HEK293 (cell line): ENCODE measurements at regions not wholly inside any gene's neighbourhood (a gene's known extent, or its start where the extent isn't known, plus 50 kb on each side); places are given as distances from the start of the nearest gene placed in this dataset.

Source experiments
- CTCF ChIA-PET: fragments of 350-600 bp; formaldehyde crosslinking; extraction: SDS; loops from one replicate; lab custom pipeline; 2021; ENCODE audit warnings: antibody characterized with exemption; lab: Yijun Ruan, JAX
- POLR2A ChIA-PET: fragments of 300-600 bp; formaldehyde crosslinking; extraction: SDS; loops from one replicate; lab custom pipeline; 2020; ENCODE audit warnings: antibody characterized with exemption, inconsistent platforms; lab: Yijun Ruan, JAX
- H3K27ac ChIP-seq: fragments of 200-500 bp; sonication (Bioruptor generic); 2 replicates; pipeline ENCODE4 v1.5.1; 2014; ENCODE audit warnings: low read depth, low read length, control low read depth, inconsistent platforms; ENCODE audit errors: extremely low read depth
- H3K36me3 ChIP-seq, 2 experiments: fragments of 200-500 bp in 1 of 2; sonication (Bioruptor generic) in 1 of 2; 1 replicate in 1 of 2; 2 replicates in 1 of 2; pipeline ENCODE4 v1.5.1; 2014 to 2017; ENCODE audit warnings: inconsistent platforms in 2 of 2, low read length in 2 of 2; ENCODE audit not compliant: control insufficient read depth in 2 of 2, insufficient read depth in 1 of 2
- H3K4me1 ChIP-seq: fragments of 200-500 bp; sonication (Bioruptor generic); 2 replicates; pipeline ENCODE4 v1.5.1; 2014; ENCODE audit warnings: mild to moderate bottlenecking, low read length, inconsistent platforms; ENCODE audit not compliant: control insufficient read depth, insufficient read depth
- H3K4me3 ChIP-seq: 2 replicates; pipeline ENCODE4 v1.5.1; 2011; ENCODE audit warnings: low read depth, mild to moderate bottlenecking, control low read depth, low read length, moderate library complexity
- H3K9me3 ChIP-seq: fragments of 200-500 bp; sonication (Bioruptor generic); 2 replicates; pipeline ENCODE4 v1.5.1; 2014; ENCODE audit warnings: low read depth, low read length, inconsistent platforms; ENCODE audit not compliant: control insufficient read depth, insufficient read depth
- GLIS1 ChIP-seq: fragments of 450-650 bp; formaldehyde crosslinking; IDR thresholded peaks from 2 replicates; pipeline ENCODE4 v1.5.1; 2016; ENCODE audit warnings: missing biosample characterization, missing genetic modification characterization
- GLIS2 ChIP-seq: fragments of 450-650 bp; formaldehyde crosslinking; IDR thresholded peaks from 2 replicates; pipeline ENCODE4 v1.5.1; 2016; ENCODE audit warnings: missing biosample characterization, missing genetic modification characterization
- KLF16 ChIP-seq: fragments of 450-650 bp; formaldehyde crosslinking; IDR thresholded peaks from 2 replicates; pipeline ENCODE4 v1.5.1; 2017; ENCODE audit warnings: missing biosample characterization, missing genetic modification characterization
- MYNN ChIP-seq: fragments of 450-650 bp; formaldehyde crosslinking; IDR thresholded peaks from 2 replicates; pipeline ENCODE4 v1.5.1; 2016; ENCODE audit warnings: missing biosample characterization, missing genetic modification characterization, borderline replicate concordance
- SCRT1 ChIP-seq: fragments of 450-650 bp; formaldehyde crosslinking; IDR thresholded peaks from 2 replicates; pipeline ENCODE4 v1.5.1; 2016; ENCODE audit warnings: missing biosample characterization, missing genetic modification characterization, borderline replicate concordance
- SP2 ChIP-seq: fragments of 450-650 bp; formaldehyde crosslinking; IDR thresholded peaks from 2 replicates; pipeline ENCODE4 v1.5.1; 2016; ENCODE audit warnings: missing biosample characterization, missing genetic modification characterization
- YY1 ChIP-seq: fragments of 450-650 bp; formaldehyde crosslinking; IDR thresholded peaks from 2 replicates; pipeline ENCODE4 v1.5.1; 2018; ENCODE audit warnings: missing biosample characterization, missing genetic modification characterization
- ZBTB1 ChIP-seq: fragments of 450-650 bp; formaldehyde crosslinking; IDR thresholded peaks from 2 replicates; pipeline ENCODE4 v1.5.1; 2016; ENCODE audit warnings: missing biosample characterization, missing genetic modification characterization
- ZBTB20 ChIP-seq: fragments of 450-650 bp; formaldehyde crosslinking; IDR thresholded peaks from 2 replicates; pipeline ENCODE4 v1.5.1; 2016; ENCODE audit warnings: missing biosample characterization, missing genetic modification characterization
- ZFP41 ChIP-seq: fragments of 450-650 bp; formaldehyde crosslinking; IDR thresholded peaks from 2 replicates; pipeline ENCODE4 v1.5.1; 2016; ENCODE audit warnings: missing biosample characterization, missing genetic modification characterization, borderline replicate concordance
- ZNF112 ChIP-seq: fragments of 450-650 bp; formaldehyde crosslinking; IDR thresholded peaks from 2 replicates; pipeline ENCODE4 v1.5.0; 2017; ENCODE audit warnings: missing biosample characterization, missing genetic modification characterization
- ZNF292 ChIP-seq: fragments of 450-650 bp; formaldehyde crosslinking; IDR thresholded peaks from 2 replicates; pipeline ENCODE4 v1.5.1; 2016; ENCODE audit warnings: low read depth, missing biosample characterization, missing genetic modification characterization, borderline replicate concordance
- ZNF341 ChIP-seq: fragments of 450-650 bp; formaldehyde crosslinking; IDR thresholded peaks from 2 replicates; pipeline ENCODE4; 2016; ENCODE audit warnings: low read depth, missing biosample characterization, missing genetic modification characterization
- ZNF571 ChIP-seq: fragments of 450-650 bp; formaldehyde crosslinking; IDR thresholded peaks from 2 replicates; pipeline ENCODE4 v1.5.0; 2017; ENCODE audit warnings: missing biosample characterization, missing genetic modification characterization
- ZNF624 ChIP-seq: fragments of 450-650 bp; formaldehyde crosslinking; IDR thresholded peaks from 2 replicates; pipeline ENCODE4 v1.5.1; 2017; ENCODE audit warnings: missing biosample characterization, missing genetic modification characterization
- ZNF664 ChIP-seq: fragments of 450-650 bp; formaldehyde crosslinking; IDR thresholded peaks from 2 replicates; pipeline ENCODE4 v1.5.1; 2016; ENCODE audit warnings: missing biosample characterization, missing genetic modification characterization
- ZNF747 ChIP-seq: fragments of 450-650 bp; formaldehyde crosslinking; IDR thresholded peaks from 2 replicates; pipeline ENCODE4 v1.5.1; 2016; ENCODE audit warnings: missing biosample characterization, missing genetic modification characterization
- ZNF76 ChIP-seq: fragments of 450-650 bp; formaldehyde crosslinking; IDR thresholded peaks from 2 replicates; pipeline ENCODE4; 2016; ENCODE audit warnings: low read depth, missing biosample characterization, missing genetic modification characterization, borderline replicate concordance
- ZNF792 ChIP-seq: fragments of 450-650 bp; formaldehyde crosslinking; IDR thresholded peaks from 2 replicates; pipeline ENCODE4 v1.5.1; 2016; ENCODE audit warnings: missing biosample characterization, missing genetic modification characterization
- ZSCAN16 ChIP-seq: fragments of 450-650 bp; formaldehyde crosslinking; IDR thresholded peaks from 2 replicates; pipeline ENCODE4 v1.5.1; 2016; ENCODE audit warnings: missing biosample characterization, missing genetic modification characterization
- TF ChIP-seq, protein P1 (sequence below): fragments of 450-650 bp; formaldehyde crosslinking; IDR thresholded peaks from 2 replicates; pipeline ENCODE4 v1.5.1; 2016; ENCODE audit warnings: missing biosample characterization, missing genetic modification characterization
- TF ChIP-seq, protein P2 (sequence below): fragments of 450-650 bp; formaldehyde crosslinking; IDR thresholded peaks from 2 replicates; pipeline ENCODE4 v1.5.1; 2016; ENCODE audit warnings: missing biosample characterization, missing genetic modification characterization, low read depth
- TF ChIP-seq, protein P3 (sequence below): fragments of 450-650 bp; formaldehyde crosslinking; conservative IDR thresholded peaks from 2 replicates; pipeline ENCODE4 v1.5.1; 2016; ENCODE audit warnings: low read depth, missing biosample characterization, missing genetic modification characterization
- TF ChIP-seq, protein P4 (sequence below): fragments of 450-650 bp; formaldehyde crosslinking; IDR thresholded peaks from 2 replicates; pipeline ENCODE4 v1.5.1; 2016; ENCODE audit warnings: missing biosample characterization, missing genetic modification characterization
- TF ChIP-seq, protein P5 (sequence below): fragments of 450-650 bp; formaldehyde crosslinking; IDR thresholded peaks from 2 replicates; pipeline ENCODE4; 2016; ENCODE audit warnings: missing biosample characterization, missing genetic modification characterization

DNA sequence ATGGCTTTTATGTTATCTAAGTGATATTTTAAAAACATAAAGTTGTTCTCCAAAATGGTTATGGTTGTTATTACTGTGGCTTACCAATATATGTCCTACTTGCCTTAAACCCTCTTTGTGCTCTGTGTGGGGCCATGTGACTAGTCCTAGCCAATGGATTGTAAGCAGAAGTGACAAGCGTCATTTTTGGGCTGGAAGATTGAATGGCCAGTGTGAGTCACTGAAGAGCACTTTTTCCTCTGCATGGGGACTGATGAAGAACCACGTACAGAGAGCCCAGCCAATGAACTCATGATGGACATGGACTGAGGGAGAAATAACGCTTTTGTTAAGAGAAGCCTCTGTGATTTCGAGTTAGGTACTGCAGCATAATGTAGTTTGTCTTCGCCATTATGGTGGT is 332.7 kb downstream of the EDEM1 start:
- no peak overlapping the region for H3K4me3 ChIP-seq
- H3K36me3 ChIP-seq, result no peaks in the 10 kb centered on the region
- ChIA-PET POLR2A (no interaction called here), CTCF (no interaction called here)
- no peaks in the 10 kb centered on the region for H3K4me1 ChIP-seq
- no peaks in the 10 kb centered on the region for H3K9me3 ChIP-seq
- no peak overlapping the region for H3K27ac ChIP-seq
- TF ChIP-seq, protein P1, sequence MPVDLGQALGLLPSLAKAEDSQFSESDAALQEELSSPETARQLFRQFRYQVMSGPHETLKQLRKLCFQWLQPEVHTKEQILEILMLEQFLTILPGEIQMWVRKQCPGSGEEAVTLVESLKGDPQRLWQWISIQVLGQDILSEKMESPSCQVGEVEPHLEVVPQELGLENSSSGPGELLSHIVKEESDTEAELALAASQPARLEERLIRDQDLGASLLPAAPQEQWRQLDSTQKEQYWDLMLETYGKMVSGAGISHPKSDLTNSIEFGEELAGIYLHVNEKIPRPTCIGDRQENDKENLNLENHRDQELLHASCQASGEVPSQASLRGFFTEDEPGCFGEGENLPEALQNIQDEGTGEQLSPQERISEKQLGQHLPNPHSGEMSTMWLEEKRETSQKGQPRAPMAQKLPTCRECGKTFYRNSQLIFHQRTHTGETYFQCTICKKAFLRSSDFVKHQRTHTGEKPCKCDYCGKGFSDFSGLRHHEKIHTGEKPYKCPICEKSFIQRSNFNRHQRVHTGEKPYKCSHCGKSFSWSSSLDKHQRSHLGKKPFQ (tag by site-specific recombination), result no peak
- TF ChIP-seq ZBTB20 (tag by site-specific recombination) (no peak), KLF16 (no peak), ZNF112 (tag by site-specific recombination) (no peak), ZNF664 (no peak), GLIS1 (tag by site-specific recombination) (no peak), MYNN (tag by site-specific recombination) (no peak), SCRT1 (no peak), ZNF292 (tag by site-specific recombination) (no peak), ZFP41 (tag by site-specific recombination) (no peak), ZNF792 (no peak), YY1 (no peak), SP2 (tag by site-specific recombination) (no peak), ZSCAN16 (tag by site-specific recombination) (no peak)
- TF ChIP-seq, protein P2, sequence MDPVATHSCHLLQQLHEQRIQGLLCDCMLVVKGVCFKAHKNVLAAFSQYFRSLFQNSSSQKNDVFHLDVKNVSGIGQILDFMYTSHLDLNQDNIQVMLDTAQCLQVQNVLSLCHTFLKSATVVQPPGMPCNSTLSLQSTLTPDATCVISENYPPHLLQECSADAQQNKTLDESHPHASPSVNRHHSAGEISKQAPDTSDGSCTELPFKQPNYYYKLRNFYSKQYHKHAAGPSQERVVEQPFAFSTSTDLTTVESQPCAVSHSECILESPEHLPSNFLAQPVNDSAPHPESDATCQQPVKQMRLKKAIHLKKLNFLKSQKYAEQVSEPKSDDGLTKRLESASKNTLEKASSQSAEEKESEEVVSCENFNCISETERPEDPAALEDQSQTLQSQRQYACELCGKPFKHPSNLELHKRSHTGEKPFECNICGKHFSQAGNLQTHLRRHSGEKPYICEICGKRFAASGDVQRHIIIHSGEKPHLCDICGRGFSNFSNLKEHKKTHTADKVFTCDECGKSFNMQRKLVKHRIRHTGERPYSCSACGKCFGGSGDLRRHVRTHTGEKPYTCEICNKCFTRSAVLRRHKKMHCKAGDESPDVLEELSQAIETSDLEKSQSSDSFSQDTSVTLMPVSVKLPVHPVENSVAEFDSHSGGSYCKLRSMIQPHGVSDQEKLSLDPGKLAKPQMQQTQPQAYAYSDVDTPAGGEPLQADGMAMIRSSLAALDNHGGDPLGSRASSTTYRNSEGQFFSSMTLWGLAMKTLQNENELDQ (tag by site-specific recombination), result no peak
- TF ChIP-seq, protein P3, sequence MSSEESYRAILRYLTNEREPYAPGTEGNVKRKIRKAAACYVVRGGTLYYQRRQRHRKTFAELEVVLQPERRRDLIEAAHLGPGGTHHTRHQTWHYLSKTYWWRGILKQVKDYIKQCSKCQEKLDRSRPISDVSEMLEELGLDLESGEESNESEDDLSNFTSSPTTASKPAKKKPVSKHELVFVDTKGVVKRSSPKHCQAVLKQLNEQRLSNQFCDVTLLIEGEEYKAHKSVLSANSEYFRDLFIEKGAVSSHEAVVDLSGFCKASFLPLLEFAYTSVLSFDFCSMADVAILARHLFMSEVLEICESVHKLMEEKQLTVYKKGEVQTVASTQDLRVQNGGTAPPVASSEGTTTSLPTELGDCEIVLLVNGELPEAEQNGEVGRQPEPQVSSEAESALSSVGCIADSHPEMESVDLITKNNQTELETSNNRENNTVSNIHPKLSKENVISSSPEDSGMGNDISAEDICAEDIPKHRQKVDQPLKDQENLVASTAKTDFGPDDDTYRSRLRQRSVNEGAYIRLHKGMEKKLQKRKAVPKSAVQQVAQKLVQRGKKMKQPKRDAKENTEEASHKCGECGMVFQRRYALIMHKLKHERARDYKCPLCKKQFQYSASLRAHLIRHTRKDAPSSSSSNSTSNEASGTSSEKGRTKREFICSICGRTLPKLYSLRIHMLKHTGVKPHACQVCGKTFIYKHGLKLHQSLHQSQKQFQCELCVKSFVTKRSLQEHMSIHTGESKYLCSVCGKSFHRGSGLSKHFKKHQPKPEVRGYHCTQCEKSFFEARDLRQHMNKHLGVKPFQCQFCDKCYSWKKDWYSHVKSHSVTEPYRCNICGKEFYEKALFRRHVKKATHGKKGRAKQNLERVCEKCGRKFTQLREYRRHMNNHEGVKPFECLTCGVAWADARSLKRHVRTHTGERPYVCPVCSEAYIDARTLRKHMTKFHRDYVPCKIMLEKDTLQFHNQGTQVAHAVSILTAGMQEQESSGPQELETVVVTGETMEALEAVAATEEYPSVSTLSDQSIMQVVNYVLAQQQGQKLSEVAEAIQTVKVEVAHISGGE (tag by site-specific recombination), result no peak

DNA sequence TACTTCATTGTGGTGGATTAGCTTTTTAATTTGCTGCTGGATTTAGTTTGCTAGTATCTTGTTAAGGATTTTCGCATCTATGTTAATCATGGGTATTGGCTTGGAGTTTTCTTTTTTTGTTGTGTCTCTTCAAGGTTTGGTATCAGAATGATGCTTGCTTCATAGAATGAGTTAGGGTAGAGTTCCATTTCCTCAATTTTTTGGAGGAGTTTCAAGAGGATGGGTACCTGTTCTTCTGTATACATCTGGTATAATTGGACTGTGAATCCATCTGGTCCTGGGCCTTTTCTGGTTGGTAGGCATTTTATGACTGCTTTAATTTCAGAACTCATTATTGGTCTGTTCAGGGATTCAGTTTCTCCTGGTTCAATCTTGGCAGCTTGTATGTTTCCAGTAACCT is 335.6 kb downstream of the EDEM1 start:
- no peak overlapping the region for H3K27ac ChIP-seq
- TF ChIP-seq, protein P4, sequence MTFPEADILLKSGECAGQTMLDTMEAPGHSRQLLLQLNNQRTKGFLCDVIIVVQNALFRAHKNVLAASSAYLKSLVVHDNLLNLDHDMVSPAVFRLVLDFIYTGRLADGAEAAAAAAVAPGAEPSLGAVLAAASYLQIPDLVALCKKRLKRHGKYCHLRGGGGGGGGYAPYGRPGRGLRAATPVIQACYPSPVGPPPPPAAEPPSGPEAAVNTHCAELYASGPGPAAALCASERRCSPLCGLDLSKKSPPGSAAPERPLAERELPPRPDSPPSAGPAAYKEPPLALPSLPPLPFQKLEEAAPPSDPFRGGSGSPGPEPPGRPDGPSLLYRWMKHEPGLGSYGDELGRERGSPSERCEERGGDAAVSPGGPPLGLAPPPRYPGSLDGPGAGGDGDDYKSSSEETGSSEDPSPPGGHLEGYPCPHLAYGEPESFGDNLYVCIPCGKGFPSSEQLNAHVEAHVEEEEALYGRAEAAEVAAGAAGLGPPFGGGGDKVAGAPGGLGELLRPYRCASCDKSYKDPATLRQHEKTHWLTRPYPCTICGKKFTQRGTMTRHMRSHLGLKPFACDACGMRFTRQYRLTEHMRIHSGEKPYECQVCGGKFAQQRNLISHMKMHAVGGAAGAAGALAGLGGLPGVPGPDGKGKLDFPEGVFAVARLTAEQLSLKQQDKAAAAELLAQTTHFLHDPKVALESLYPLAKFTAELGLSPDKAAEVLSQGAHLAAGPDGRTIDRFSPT, result no peak
- no peak for TF ChIP-seq ZNF747 (tag by site-specific recombination)
- TF ChIP-seq ZBTB1 (tag by site-specific recombination), result no peak
- no peak for TF ChIP-seq ZNF76 (tag by site-specific recombination)
- TF ChIP-seq ZNF341 (tag by site-specific recombination), result no peak
- TF ChIP-seq ZNF664, result no peak
- no peak for TF ChIP-seq ZNF624 (tag by site-specific recombination)
- TF ChIP-seq GLIS2, result no peak
- TF ChIP-seq, protein P5, sequence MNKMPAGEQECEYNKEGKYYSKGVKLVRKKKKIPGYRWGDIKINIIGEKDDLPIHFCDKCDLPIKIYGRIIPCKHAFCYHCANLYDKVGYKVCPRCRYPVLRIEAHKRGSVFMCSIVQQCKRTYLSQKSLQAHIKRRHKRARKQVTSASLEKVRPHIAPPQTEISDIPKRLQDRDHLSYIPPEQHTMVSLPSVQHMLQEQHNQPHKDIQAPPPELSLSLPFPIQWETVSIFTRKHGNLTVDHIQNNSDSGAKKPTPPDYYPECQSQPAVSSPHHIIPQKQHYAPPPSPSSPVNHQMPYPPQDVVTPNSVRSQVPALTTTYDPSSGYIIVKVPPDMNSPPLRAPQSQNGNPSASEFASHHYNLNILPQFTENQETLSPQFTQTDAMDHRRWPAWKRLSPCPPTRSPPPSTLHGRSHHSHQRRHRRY (tag by site-specific recombination), result no peak
- no peak for TF ChIP-seq YY1
- TF ChIP-seq ZNF571 (tag by site-specific recombination), result no peak

More for the DNA sequence above, 335.6 kb downstream of the EDEM1 start:
- H3K4me1 ChIP-seq, result no peaks in the 10 kb centered on the region
- no peaks in the 10 kb centered on the region for H3K36me3 ChIP-seq
- ChIA-PET POLR2A (no interaction called here), CTCF (interaction anchor here (0.7 kb wide), 1 partner anchor 23 kb away, joined by 3 read pairs; no protein-coding TSS in a partner anchor)
- no peaks in the 10 kb centered on the region for H3K9me3 ChIP-seq
- no peak overlapping the region for H3K4me3 ChIP-seq
